Activated T-helper 1 cell treated with anti-CD3 and anti-CD28 coated beads, Interleukin-2, amount 50 U/mL, for 16 hours (primary cell): ENCODE measurements at regions not wholly inside any gene's neighbourhood (a gene's known extent, or its start where the extent isn't known, plus 50 kb on each side); places are given as distances from the start of the nearest gene placed in this dataset.

Experiments used
- DNase-seq, 2 donors: peaks; one replicate each; pipeline ENCODE4 v3.0.0-alpha.2; 2020; ENCODE audit warnings: low read depth in 1 of 2, low spot score in 1 of 2

- no peak for DNase-seq
Observed at GRCh38 chr10:44813201-44813600, 97.9 kb upstream of the TMEM72 start.

DNA sequence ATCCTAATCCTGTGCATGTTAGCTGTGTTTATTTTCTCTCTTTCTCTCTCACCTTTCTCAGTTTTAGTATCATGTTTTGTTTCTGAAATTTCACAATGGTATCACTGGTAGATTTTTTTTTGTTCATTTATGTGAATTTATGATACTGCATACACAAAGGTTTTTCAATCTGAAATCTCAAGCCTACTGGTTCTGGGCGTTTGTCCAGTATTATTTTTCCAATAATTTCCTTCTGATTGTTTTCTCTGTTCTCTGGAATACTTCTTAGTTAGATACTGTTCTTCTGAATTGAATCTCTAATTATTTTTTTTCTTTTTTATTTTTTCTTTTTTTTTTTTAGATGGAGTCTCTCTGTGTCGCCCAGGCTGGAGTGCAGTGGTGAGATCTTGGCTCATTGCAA lies 96.2 kb upstream of the TMEM72 start:
- no peak for DNase-seq

DNA sequence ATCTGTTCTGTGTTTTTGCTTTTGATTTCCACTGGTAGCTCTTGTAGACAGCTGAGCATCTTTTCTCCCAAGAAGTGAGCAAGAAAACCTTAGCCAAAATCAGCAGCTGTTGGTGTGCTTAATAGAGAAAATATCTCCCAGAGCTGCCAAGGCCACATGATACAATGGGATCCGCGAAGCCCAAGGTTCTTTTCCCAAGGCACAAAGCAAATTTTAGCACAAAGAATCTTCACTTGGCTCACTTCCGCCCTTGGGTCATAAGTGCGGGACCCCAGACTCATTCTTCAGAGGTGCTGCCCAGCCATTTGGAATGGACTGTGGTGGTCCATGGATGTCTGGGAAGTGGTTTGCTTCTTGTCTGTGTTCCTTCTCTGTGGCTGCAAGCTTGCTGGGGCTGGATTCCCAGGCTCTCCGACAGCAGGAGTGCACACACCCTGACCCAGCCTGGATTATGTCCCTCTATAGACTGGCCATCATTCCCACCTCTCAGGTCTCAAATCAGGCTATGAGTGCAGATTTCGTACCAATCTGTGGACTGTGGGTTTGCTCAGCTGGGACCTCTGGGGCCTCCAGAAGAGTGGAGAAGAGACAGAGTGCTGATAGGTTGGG lies 93.0 kb upstream of the TMEM72 start:
- no peak for DNase-seq

GRCh38 chr10:44818701-44819127 lies 92.4 kb upstream of the TMEM72 start:
- no peak for DNase-seq

DNA sequence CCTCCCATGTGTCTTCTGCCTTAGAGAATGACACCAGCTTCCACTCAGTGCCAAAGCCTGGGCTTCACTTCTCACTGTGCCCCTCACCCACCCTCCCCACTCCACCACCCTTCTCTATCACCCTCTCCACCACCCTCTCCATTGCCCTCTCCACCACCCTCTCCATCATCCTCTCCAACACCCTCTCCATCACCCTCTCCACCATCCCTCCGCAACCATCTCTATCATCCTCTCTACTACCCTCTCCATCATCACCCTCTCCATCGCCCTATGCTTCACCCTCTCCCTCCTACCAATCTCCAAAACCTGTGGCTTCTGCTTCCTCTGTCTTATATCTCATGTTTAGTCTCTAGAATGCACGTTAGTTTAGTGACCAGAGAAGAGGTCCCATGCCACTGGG lies 91.0 kb upstream of the TMEM72 start:
- DNase-seq: no peak

DNA sequence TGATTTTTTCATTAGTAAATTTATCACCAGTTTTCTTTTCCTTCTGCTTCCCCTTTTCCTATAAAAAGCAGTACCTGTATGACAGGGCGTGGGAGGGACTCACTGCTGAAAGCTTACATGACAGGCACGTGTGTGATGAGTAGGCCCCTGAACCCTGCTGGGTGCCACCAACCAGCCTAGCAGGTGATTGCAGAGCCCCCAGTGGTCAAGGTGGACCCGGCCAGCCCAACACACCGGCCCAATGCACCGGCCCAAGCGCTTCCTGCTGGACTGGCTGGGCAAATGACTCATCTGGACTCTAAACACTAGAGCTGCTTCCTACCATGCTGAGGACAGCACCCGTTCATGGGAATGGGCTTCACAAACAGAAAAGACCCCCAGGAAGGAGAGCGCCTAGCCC lies 89.8 kb upstream of the TMEM72 start:
- DNase-seq: no peak

DNA sequence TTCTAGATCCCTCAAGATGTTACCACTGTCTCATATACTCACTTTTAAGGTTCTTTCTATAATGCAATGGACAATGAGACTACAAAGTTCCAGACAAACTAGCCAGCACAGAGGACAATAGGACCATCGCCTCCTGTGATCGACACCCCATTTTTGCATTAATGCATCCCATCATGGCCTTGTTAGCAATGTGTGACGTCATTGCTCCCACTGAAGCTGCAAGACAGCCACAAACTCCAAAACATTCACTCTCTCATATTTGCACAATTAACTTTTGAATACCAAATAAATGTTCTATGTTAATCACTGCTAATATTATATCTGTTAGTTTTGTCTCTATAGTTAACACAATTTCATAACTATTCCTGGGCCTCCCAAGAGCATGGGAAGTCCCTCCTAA lies 88.8 kb upstream of the TMEM72 start:
- no peak for DNase-seq

- DNase-seq: no peak
Observed at GRCh38 chr10:44822966-44823365, 88.2 kb upstream of the TMEM72 start.

DNA sequence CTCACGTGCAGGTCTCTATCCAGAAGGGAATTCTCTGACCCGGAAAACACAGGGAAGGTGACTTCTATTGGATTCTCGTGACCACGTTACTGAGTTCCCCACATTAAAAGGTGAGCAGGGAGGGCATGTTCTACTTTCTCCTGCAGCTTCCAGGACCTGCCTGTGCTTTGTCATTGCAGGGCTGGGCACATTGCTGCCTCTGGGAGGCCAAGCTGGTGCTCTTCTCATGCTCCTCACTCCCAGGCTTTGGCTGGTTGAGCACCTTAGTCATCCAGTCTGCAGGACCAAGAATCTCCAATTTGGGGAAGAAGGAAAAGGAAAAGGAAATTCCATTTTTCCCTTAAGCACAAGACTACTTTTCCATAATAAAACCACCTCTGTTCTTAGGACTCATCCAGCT lies 86.5 kb upstream of the TMEM72 start:
- no peak for DNase-seq

DNA sequence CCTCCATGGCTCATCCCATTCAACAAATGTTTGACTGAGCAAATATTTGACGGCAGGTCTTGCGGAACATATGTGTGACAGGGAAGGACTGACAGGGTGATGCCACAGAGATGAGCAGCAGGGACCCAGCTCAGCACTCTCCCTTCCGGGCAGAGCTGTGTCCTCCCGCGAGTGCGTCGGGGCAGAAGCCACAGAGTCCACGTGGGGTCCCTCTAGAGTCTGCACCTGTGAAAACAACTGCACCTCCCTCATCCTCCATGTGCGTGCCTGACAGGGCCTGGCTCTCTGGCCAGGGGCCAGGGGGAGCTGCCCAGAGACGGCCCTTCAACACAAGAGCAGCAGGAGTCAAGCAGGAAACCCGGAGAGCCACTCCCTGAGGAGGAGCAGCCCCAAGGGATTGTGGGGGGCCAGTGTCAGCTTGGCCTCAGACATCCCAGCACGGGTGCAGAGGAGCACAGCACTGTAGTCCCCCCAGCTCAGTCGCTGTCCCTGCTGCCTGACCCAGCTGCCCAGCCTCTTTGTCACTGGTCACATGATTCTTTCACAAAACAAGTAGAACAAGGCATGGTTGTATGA lies 83.6 kb upstream of the TMEM72 start:
- DNase-seq: no peak

DNA sequence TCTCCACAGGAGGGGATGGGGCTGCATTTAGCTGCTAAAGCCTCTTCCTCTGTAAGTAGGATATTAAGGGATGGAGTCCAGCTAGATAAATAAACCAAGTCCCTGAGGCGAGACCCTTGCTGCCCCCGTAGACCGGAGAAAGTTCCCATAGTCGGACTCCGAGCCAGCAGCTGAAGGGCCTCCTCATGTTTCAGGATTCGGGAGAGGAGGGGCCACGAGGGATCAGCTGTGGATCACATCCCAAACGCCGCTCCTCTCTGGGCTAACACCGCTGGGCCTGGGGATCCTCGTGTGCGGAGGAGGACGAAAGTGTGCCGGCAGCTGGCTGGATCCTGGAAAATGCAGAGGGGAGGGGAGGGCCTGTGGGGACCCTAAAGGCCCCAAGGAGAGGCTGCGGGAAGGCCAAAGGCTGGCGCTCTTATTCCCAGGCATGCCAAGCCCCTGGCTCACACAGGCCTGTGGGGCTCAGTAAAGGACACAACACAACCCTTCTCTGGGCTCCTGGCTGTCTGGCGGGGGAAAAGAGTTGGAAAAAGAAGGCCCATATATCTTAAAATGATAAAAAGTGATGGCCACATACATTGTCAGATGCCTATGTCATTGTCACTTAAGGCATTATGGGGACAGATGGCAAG lies 82.5 kb upstream of the TMEM72 start:
- DNase-seq: no peak

GRCh38 chr10:44829426-44829825 lies 81.7 kb upstream of the TMEM72 start:
- no peak for DNase-seq

- DNase-seq: no peak
Observed at GRCh38 chr10:44830022-44830421, 81.1 kb upstream of the TMEM72 start.

DNA sequence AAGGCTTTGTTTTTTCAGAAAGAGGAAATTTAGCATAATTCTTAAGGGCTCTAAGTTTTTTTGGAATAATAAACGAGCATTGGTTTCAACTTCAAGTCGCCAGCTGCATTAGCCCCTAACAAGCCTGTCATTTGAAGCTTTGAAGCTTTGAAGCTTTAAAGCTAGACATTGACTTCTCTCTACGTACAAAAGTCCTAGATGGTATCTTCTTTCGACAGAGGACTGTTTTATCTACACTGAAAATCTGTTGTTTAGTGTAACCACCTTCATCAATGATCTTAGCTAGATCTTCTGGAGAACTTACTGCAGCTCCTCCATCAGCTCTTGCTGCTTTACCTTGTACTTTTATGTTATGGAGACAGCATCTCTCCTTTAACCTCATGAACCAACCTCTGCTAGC lies 79.6 kb upstream of the TMEM72 start:
- DNase-seq: no peak

GRCh38 chr10:44832595-44833390 lies 78.3 kb upstream of the TMEM72 start:
- DNase-seq: no peak

GRCh38 chr10:44834131-44834530 lies 77.0 kb upstream of the TMEM72 start:
- no peak for DNase-seq

GRCh38 chr10:44835300-44835699 lies 75.8 kb upstream of the TMEM72 start:
- DNase-seq: no peak

DNA sequence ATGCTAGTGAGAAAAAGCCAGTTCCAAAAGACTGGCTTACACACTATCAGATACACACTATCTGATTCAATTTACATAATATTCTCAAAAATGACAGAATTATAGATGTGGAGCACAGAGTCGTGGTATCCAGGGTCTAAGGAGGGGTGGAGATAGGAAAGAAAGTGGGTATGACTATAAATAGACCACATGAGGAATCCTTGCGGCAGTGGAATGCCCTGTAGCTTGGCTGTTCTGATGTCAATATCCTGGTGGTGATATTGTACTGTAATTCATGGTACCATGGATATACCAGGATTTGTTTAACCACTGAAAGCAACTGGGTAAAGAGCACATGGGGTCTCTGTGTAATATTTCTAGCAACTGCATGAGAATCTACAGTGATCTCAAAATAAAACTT lies 67.7 kb upstream of the TMEM72 start:
- DNase-seq: no peak

GRCh38 chr10:44845361-44846175 lies 65.6 kb upstream of the TMEM72 start:
- no peak for DNase-seq

GRCh38 chr10:44847110-44847509 lies 64.0 kb upstream of the TMEM72 start:
- no peak for DNase-seq

- no peak for DNase-seq
Observed at GRCh38 chr10:44848211-44848610, 62.9 kb upstream of the TMEM72 start.
